ENCODE measurements at regions not wholly inside any gene's neighbourhood (a gene's known extent, or its start where the extent isn't known, plus 50 kb on each side); places are given as distances from the start of the nearest gene placed in this dataset.

GRCh38 chr15:94047566-94047965 is 183.8 kb upstream of the MCTP2 start:
- no peak for TF ChIP-seq CTCF (conservative IDR thresholded peaks at IDR 0.05; ENCODE audit: low read depth, low read length)
- no peak for TF ChIP-seq CHD1 (IDR thresholded peaks at IDR 0.05; ENCODE audit: low read depth, low read length)
- no peak for TF ChIP-seq POLR2A (IDR thresholded peaks at IDR 0.05; ENCODE audit: low read depth, low read length)
